Hematopoietic multipotent progenitor cell treated with erythropoietin and hydrocortisone succinate and interleukin-3 and kit ligand, for 6 days (in vitro differentiated cells): ENCODE measurements at regions not wholly inside any gene's neighbourhood (a gene's known extent, or its start where the extent isn't known, plus 50 kb on each side); places are given as distances from the start of the nearest gene placed in this dataset.

ENCODE experiments used
- DNase-seq: peaks from one replicate; pipeline ENCODE4 v3.0.0-alpha.2; 2015

GRCh38 chr13:75124415-75124814 lies 357.6 kb downstream of the TBC1D4 start:
- no peak for DNase-seq

GRCh38 chr13:75123428-75123827 lies 358.5 kb downstream of the TBC1D4 start:
- DNase-seq = no peak

GRCh38 chr13:75120085-75120484 lies 361.9 kb downstream of the TBC1D4 start:
- no peak for DNase-seq

- DNase-seq = no peak
Measured at GRCh38 chr13:75115171-75115570, 366.8 kb downstream of the TBC1D4 start.

- no peak for DNase-seq
Measured at GRCh38 chr13:75103976-75104375, 378.0 kb downstream of the TBC1D4 start.

GRCh38 chr13:75102001-75102716 lies 379.8 kb downstream of the TBC1D4 start:
- DNase-seq = no peak

- DNase-seq = no peak
Measured at GRCh38 chr13:75101348-75101747, 380.6 kb downstream of the TBC1D4 start.

- no peak for DNase-seq
Measured at GRCh38 chr13:75092143-75092542, 389.8 kb downstream of the TBC1D4 start.

GRCh38 chr13:75091718-75092117 lies 390.3 kb downstream of the TBC1D4 start:
- no peak for DNase-seq

- no peak for DNase-seq
Measured at GRCh38 chr13:75090872-75091615, 390.9 kb downstream of the TBC1D4 start.

GRCh38 chr13:75088915-75089314 lies 393.1 kb downstream of the TBC1D4 start:
- no peak for DNase-seq

- DNase-seq = no peak
Measured at GRCh38 chr13:75079226-75079625, 402.7 kb downstream of the TBC1D4 start.

GRCh38 chr13:75076476-75076875 lies 405.5 kb downstream of the TBC1D4 start:
- DNase-seq = no peak

GRCh38 chr13:75073786-75074185 lies 408.2 kb downstream of the TBC1D4 start:
- DNase-seq = no peak

- no peak for DNase-seq
Measured at GRCh38 chr13:75072891-75073290, 409.1 kb downstream of the TBC1D4 start.

- DNase-seq = no peak
Measured at GRCh38 chr13:75072368-75072767, 409.6 kb downstream of the TBC1D4 start.

- DNase-seq = no peak
Measured at GRCh38 chr13:75071796-75072195, 410.2 kb downstream of the TBC1D4 start.

- DNase-seq = no peak
Measured at GRCh38 chr13:75071395-75071794, 410.6 kb downstream of the TBC1D4 start.

GRCh38 chr13:75061909-75062308 lies 420.1 kb downstream of the TBC1D4 start:
- DNase-seq = no peak

GRCh38 chr13:75055296-75055695 lies 426.7 kb downstream of the TBC1D4 start:
- DNase-seq = no peak

- DNase-seq = no peak
Measured at GRCh38 chr13:75052616-75053015, 429.4 kb downstream of the TBC1D4 start.

- no peak for DNase-seq
Measured at GRCh38 chr13:75050419-75051046, 431.4 kb downstream of the TBC1D4 start.

- DNase-seq = no peak
Measured at GRCh38 chr13:75049735-75050335, 432.1 kb downstream of the TBC1D4 start.

- no peak for DNase-seq
Measured at GRCh38 chr13:75042807-75043206, 439.2 kb downstream of the TBC1D4 start.
